Suprapubic skin (tissue), 4 donors: ENCODE measurements at regions not wholly inside any gene's neighbourhood (a gene's known extent, or its start where the extent isn't known, plus 50 kb on each side); places are given as distances from the start of the nearest gene placed in this dataset.

ENCODE experiments used
- DNase-seq, 2 donors: peaks; one replicate each; pipeline ENCODE4 v3.0.0-alpha.2; 2019; ENCODE audit warnings: low spot score in 2 of 2
- H3K27ac ChIP-seq: fragments of 200-600 bp; sonication (generic); one replicate; pipeline ENCODE4 v1.5.1; 2019
- H3K27me3 ChIP-seq: fragments of 200-600 bp; sonication (generic); one replicate; pipeline ENCODE4 v1.5.1; 2019
- H3K36me3 ChIP-seq: fragments of 200-600 bp; sonication (generic); one replicate; pipeline ENCODE4 v1.5.1; 2019
- H3K4me1 ChIP-seq: fragments of 200-600 bp; sonication (generic); one replicate; pipeline ENCODE4 v1.5.1; 2019
- H3K4me3 ChIP-seq: fragments of 200-600 bp; sonication (generic); one replicate; pipeline ENCODE4 v1.5.1; 2019; ENCODE audit warnings: mild to moderate bottlenecking
- H3K9me3 ChIP-seq: fragments of 200-600 bp; sonication (generic); one replicate; pipeline ENCODE4 v1.5.1; 2019
- CTCF ChIP-seq, 2 donors: fragments of 200-600 bp in 1 of 2; fragments of 450-650 bp in 1 of 2; sonication (generic) in 1 of 2; IDR thresholded peaks; one replicate each; pipeline ENCODE4 v1.5.1; 2016 to 2019; ENCODE audit warnings: antibody characterized with exemption in 2 of 2, mild to moderate bottlenecking in 1 of 2, moderate library complexity in 1 of 2
- EP300 ChIP-seq: sonication (generic); formaldehyde crosslinking; IDR thresholded peaks from one replicate; pipeline ENCODE4 v1.6.1; 2017; ENCODE audit warnings: antibody characterized with exemption
- POLR2A ChIP-seq, 2 donors: fragments of 450-650 bp; IDR thresholded peaks; one replicate each; pipeline ENCODE4 v1.6.1; 2017; ENCODE audit warnings: antibody characterized with exemption in 2 of 2, mild to moderate bottlenecking in 2 of 2, moderate library complexity in 2 of 2
- POLR2AphosphoS5 ChIP-seq, 3 donors: sonication (generic); formaldehyde crosslinking; IDR thresholded peaks; one replicate each; pipeline ENCODE4 v1.6.1; 2017; ENCODE audit warnings: antibody characterized with exemption in 3 of 3
- WGBS: methylation state at CpG from one replicate; pipeline ENCODE4 v1.1.5; 2018; 5-methylcytosine and 5-hydroxymethylcytosine counted together

GRCh38 chr11:103749158-103749557, 287.3 kb upstream of the DDI1 start:
- no peak for DNase-seq
- 35% methylated on average over 1 of the region's 1 CpG for WGBS

DNA sequence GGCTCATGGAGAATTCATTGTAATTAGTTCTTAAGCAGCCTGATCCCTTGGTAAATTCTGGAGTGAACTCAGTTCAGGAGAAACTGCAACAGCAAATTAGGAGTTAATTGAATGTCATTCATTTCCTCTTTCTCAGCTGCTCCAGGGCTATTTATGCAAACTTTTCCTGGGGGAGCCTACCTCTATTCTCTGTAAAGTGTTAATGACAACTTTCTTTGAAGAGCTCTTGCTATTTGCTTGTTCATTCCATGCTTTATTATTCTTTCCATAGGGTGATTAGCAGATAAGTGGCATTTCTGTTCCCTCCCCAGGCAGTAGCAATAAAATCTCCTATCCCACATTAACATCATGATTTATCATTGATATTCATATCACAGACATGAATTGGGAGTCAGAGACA, 267.6 kb upstream of the DDI1 start:
- no peak overlapping the region for H3K4me3 ChIP-seq
- TF ChIP-seq POLR2AphosphoS5 (IDR thresholded peaks at IDR 0.05) (no peak), EP300 (no peak), CTCF (IDR thresholded peaks at IDR 0.05) (no peak), POLR2A (IDR thresholded peaks at IDR 0.05) (no peak)
- no peaks in the 10 kb centered on the region for H3K4me1 ChIP-seq
- peaks cover 3% of the 10 kb centered on the region for H3K9me3 ChIP-seq
- no peaks in the 10 kb centered on the region for H3K36me3 ChIP-seq
- H3K27me3 ChIP-seq: no peaks in the 10 kb centered on the region
- no peak overlapping the region for H3K27ac ChIP-seq
- no peak for DNase-seq

More at GRCh38 chr11:103749158-103749557, 287.3 kb upstream of the DDI1 start:
- peaks cover 2% of the 10 kb centered on the region for H3K9me3 ChIP-seq
- TF ChIP-seq POLR2AphosphoS5 (IDR thresholded peaks at IDR 0.05) (no peak), CTCF (IDR thresholded peaks at IDR 0.05) (no peak), POLR2A (IDR thresholded peaks at IDR 0.05) (no peak), EP300 (no peak)
- H3K4me3 ChIP-seq: no peak overlapping the region
- H3K36me3 ChIP-seq: no peaks in the 10 kb centered on the region
- no peaks in the 10 kb centered on the region for H3K27me3 ChIP-seq
- no peak overlapping the region for H3K27ac ChIP-seq
- no peaks in the 10 kb centered on the region for H3K4me1 ChIP-seq

GRCh38 chr11:103773059-103773458, 263.4 kb upstream of the DDI1 start:
- no peaks in the 10 kb centered on the region for H3K9me3 ChIP-seq
- H3K4me3 ChIP-seq: no peak overlapping the region
- H3K4me1 ChIP-seq: no peaks in the 10 kb centered on the region
- TF ChIP-seq POLR2A (IDR thresholded peaks at IDR 0.05): no peak
- peak; percentile 49 for TF ChIP-seq EP300
- H3K36me3 ChIP-seq: no peaks in the 10 kb centered on the region
- H3K27me3 ChIP-seq: no peaks in the 10 kb centered on the region
- no peak for DNase-seq
- H3K27ac ChIP-seq: no peak overlapping the region
- WGBS: 50% methylated on average over 2 of the region's 2 CpGs

DNA sequence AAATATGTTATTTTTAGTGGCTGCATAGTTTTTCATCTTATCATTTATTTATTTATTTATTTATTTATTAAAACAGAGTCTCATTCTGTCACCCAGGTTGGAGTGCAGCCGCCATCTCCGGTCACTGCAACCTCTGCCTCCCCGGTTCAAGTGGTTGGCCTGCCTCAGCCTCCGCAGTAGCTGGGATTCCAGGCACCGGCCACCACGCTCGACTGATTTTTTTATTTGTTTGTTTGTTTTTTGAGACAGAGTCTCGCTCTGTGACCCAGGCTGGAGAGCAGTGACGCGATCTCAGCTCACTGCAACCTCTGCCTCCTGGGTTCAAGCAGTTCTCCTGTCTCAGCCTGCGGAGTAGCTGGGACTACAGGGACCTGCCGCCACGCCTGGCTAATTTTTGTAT, 262.9 kb upstream of the DDI1 start:
- H3K36me3 ChIP-seq: no peaks in the 10 kb centered on the region
- TF ChIP-seq EP300 (no peak), CTCF (IDR thresholded peaks at IDR 0.05) (no peak), POLR2AphosphoS5 (IDR thresholded peaks at IDR 0.05) (no peak), POLR2A (IDR thresholded peaks at IDR 0.05) (no peak)
- no peak for DNase-seq
- WGBS: 98% methylated on average over 13 of the region's 13 CpGs
- no peaks in the 10 kb centered on the region for H3K9me3 ChIP-seq
- H3K4me1 ChIP-seq: no peaks in the 10 kb centered on the region
- H3K4me3 ChIP-seq: no peak overlapping the region
- H3K27ac ChIP-seq: no peak overlapping the region
- H3K27me3 ChIP-seq: no peaks in the 10 kb centered on the region

DNA sequence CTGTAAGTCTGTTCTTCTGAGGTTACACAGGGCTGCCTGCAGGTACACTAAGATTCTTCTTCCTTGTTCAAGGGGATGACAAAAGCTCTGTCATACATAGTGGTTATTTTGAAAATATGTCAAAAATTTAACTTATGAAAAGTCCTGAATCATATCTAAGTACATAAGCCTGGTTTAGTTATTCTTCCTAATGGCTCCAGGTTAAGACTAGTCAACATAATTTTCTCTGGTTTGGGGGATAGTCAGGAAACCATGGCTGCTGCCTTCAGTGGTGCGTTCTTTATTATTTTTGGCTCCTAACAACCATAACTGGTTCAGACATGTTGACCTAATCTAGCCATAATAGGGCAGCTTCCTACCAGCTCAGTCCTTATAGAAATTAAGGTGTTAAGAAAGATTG, 257.4 kb upstream of the DDI1 start:
- H3K27ac ChIP-seq: no peak overlapping the region
- 61% methylated on average over 1 of the region's 1 CpG for WGBS
- TF ChIP-seq CTCF (IDR thresholded peaks at IDR 0.05) (no peak), EP300 (no peak), POLR2A (IDR thresholded peaks at IDR 0.05) (no peak), POLR2AphosphoS5 (IDR thresholded peaks at IDR 0.05) (no peak)

DNA sequence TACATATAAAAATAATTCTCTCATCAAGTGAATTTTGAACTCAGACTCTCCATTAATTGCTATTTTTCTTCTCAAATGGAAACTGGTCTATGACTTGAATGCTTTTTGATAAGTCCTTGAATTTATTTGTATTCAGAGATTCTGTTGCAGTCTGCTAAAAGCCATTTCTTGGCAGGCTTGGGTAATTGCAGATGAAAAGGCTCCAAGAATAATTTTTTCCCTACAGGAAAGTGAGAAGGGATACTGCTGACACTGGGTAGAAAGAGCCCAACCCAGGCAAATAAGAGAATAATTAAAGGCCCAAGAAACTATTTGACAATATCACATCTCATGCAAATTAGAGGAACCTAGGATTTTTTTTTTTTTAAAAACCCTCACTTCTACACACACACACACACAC, 246.5 kb upstream of the DDI1 start:
- no peaks in the 10 kb centered on the region for H3K36me3 ChIP-seq

More for the DNA sequence above, 257.4 kb upstream of the DDI1 start:
- H3K4me1 ChIP-seq: no peaks in the 10 kb centered on the region
- DNase-seq: no peak
- H3K27me3 ChIP-seq: no peaks in the 10 kb centered on the region
- H3K36me3 ChIP-seq: no peaks in the 10 kb centered on the region
- H3K4me3 ChIP-seq: no peak overlapping the region
- H3K9me3 ChIP-seq: no peaks in the 10 kb centered on the region

More for the DNA sequence above, 246.5 kb upstream of the DDI1 start:
- no peak for TF ChIP-seq POLR2A (IDR thresholded peaks at IDR 0.05)
- TF ChIP-seq EP300: no peak
- TF ChIP-seq CTCF (IDR thresholded peaks at IDR 0.05): no peak
- TF ChIP-seq POLR2AphosphoS5 (IDR thresholded peaks at IDR 0.05): no peak
- Histone ChIP-seq H3K27me3 (no peaks in the 10 kb centered on the region), H3K9me3 (no peaks in the 10 kb centered on the region), H3K27ac (no peak overlapping the region), H3K4me1 (no peaks in the 10 kb centered on the region), H3K4me3 (no peak overlapping the region)
- no peak for DNase-seq
